Endodermal cell (in vitro differentiated cells): ENCODE measurements at regions not wholly inside any gene's neighbourhood (a gene's known extent, or its start where the extent isn't known, plus 50 kb on each side); places are given as distances from the start of the nearest gene placed in this dataset.
A peak's percentile ranks its signal among the peaks of the same experiment; 100 is the strongest.

ENCODE experiments used
- DNase-seq: peaks from one replicate; pipeline ENCODE4 v3.0.0-alpha.2; 2017
- H3K27ac ChIP-seq: 2 replicates; pipeline ENCODE4 v1.5.1; 2013; ENCODE audit warnings: mild to moderate bottlenecking, low read depth, low read length, moderate library complexity
- H3K27me3 ChIP-seq: 2 replicates; pipeline ENCODE4 v1.6.1; 2013; ENCODE audit warnings: mild to moderate bottlenecking, low read length, moderate library complexity; ENCODE audit not compliant: insufficient read depth, control insufficient read depth, poor library complexity, severe bottlenecking
- H3K36me3 ChIP-seq: 2 replicates; pipeline ENCODE4 v1.7.0; 2013; ENCODE audit warnings: mild to moderate bottlenecking, low read length, moderate library complexity; ENCODE audit not compliant: control insufficient read depth, insufficient read depth
- H3K4me1 ChIP-seq: one replicate; pipeline ENCODE4 v1.7.0; 2013; ENCODE audit warnings: low read length; ENCODE audit not compliant: control insufficient read depth, insufficient read depth
- H3K4me3 ChIP-seq: 2 replicates; pipeline ENCODE4 v1.5.1; 2013; ENCODE audit warnings: mild to moderate bottlenecking, low read length, moderate library complexity
- H3K9ac ChIP-seq: 2 replicates; pipeline ENCODE4 v1.6.1; 2013; ENCODE audit warnings: mild to moderate bottlenecking, low read length, moderate library complexity; ENCODE audit not compliant: poor library complexity, severe bottlenecking; ENCODE audit errors: extremely low read depth
- H3K9me3 ChIP-seq: 2 replicates; pipeline ENCODE4 v1.6.1; 2013; ENCODE audit warnings: mild to moderate bottlenecking, low read length, moderate library complexity; ENCODE audit not compliant: control insufficient read depth
- H3K27ac Mint-ChIP-seq: 2 replicates; pipeline ENCODE4 v1.8.0; 2020; ENCODE audit warnings: mixed read lengths
- H3K27me3 Mint-ChIP-seq: 2 replicates; pipeline ENCODE4 v1.8.0; 2021; ENCODE audit warnings: mild to moderate bottlenecking, mixed read lengths; ENCODE audit not compliant: insufficient read depth
- H3K36me3 Mint-ChIP-seq: 2 replicates; pipeline ENCODE4 v1.8.0; 2020; ENCODE audit warnings: low read depth, mixed read lengths
- H3K4me1 Mint-ChIP-seq: 2 replicates; pipeline ENCODE4 v1.8.0; 2020; ENCODE audit warnings: mixed read lengths
- H3K4me3 Mint-ChIP-seq: 2 replicates; pipeline ENCODE4 v1.8.0; 2020; ENCODE audit warnings: mild to moderate bottlenecking, moderate library complexity, mixed read lengths
- H3K9me3 Mint-ChIP-seq: 2 replicates; pipeline ENCODE4 v1.8.0; 2020; ENCODE audit warnings: mild to moderate bottlenecking, mixed read lengths
- CTCF ChIP-seq: fragments of 200-600 bp; sonication (generic); conservative IDR thresholded peaks from 2 replicates; pipeline ENCODE4 v1.5.0; 2021; ENCODE audit warnings: antibody characterized with exemption, mild to moderate bottlenecking
- WGBS, 2 experiments: methylation state at CpG; one replicate each; pipeline versions ENCODE4 v1.1.5 to v1.1.7; 2013; ENCODE audit warnings: missing lambda C conversion rate in 2 of 2, mixed read lengths in 1 of 2; ENCODE audit not compliant: insufficient coverage in 1 of 2, insufficient read length in 1 of 2; 5-methylcytosine and 5-hydroxymethylcytosine counted together

DNA sequence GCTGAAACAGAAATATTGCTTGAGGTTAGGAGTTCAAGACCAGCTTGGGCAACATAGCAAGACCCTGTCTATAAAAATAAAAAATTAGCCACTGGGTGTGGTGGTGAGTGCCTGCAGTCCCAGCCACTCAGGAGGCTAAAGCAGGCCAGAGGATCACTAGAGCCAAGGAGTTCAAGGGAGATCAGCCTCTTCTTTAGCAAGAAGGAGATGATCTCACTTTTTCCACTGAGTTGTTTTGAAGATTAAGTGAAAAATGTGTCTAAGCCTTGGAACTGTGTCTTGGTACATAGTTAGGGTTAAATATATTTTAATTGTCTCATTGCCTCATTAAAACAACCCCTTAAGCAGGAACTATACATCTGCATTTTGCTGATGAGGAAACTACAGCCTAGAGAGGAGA is 279.0 kb upstream of the ZFP64 start:
- no peak overlapping the region for H3K27ac ChIP-seq
- no peak overlapping the region for H3K9ac ChIP-seq
- TF ChIP-seq CTCF = no peak
- H3K4me1 Mint-ChIP-seq = no peaks in the 10 kb centered on the region
- H3K27me3 ChIP-seq = no peaks in the 10 kb centered on the region
- DNase-seq = no peak
- H3K27ac Mint-ChIP-seq = no peak overlapping the region
- H3K27me3 Mint-ChIP-seq = peaks cover under 1% of the 10 kb centered on the region
- H3K36me3 Mint-ChIP-seq = no peaks in the 10 kb centered on the region
- no peaks in the 10 kb centered on the region for H3K9me3 ChIP-seq
- H3K4me3 ChIP-seq = no peak overlapping the region
- H3K36me3 ChIP-seq = no peaks in the 10 kb centered on the region
- H3K4me3 Mint-ChIP-seq = no peak overlapping the region
- no peaks in the 10 kb centered on the region for H3K4me1 ChIP-seq
- H3K9me3 Mint-ChIP-seq = no peaks in the 10 kb centered on the region

DNA sequence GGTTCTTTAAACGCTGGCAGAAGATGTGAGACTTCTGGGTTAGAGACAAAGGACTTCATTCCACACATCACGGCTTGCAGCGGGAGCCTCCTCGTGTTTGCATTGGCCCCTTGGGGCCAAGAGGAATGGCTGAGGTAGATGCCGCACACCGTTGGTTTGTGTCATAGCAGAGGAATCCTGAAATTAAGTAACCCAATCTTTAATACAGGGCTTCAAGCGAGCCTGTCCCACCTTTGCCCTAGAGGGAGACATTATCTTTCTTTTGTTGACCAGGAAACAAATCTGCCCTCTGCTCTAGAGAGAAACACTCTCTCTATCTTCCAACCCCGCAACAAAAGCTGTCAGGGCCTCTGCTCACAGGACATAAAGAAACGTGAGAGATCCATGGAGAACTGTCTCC is 277.5 kb upstream of the ZFP64 start:
- TF ChIP-seq CTCF = peak; percentile 29
- H3K4me3 ChIP-seq = no peak overlapping the region
- WGBS, 2 experiments = 77 to 92% methylated on average over 5 to 9 of the region's 9 CpGs
- no peaks in the 10 kb centered on the region for H3K4me1 Mint-ChIP-seq
- no peak overlapping the region for H3K27ac Mint-ChIP-seq
- H3K9me3 Mint-ChIP-seq = no peaks in the 10 kb centered on the region
- H3K9me3 ChIP-seq = no peaks in the 10 kb centered on the region
- no peak overlapping the region for H3K4me3 Mint-ChIP-seq
- no peaks in the 10 kb centered on the region for H3K36me3 Mint-ChIP-seq
- no peaks in the 10 kb centered on the region for H3K36me3 ChIP-seq
- no peak overlapping the region for H3K9ac ChIP-seq
- no peak for DNase-seq
- peaks cover 2% of the 10 kb centered on the region for H3K27me3 Mint-ChIP-seq
- no peaks in the 10 kb centered on the region for H3K4me1 ChIP-seq
- no peak overlapping the region for H3K27ac ChIP-seq
- H3K27me3 ChIP-seq = no peaks in the 10 kb centered on the region

- Histone ChIP-seq H3K9ac (no peak overlapping the region), H3K4me1 (no peaks in the 10 kb centered on the region), H3K27ac (no peak overlapping the region), H3K4me3 (no peak overlapping the region), H3K36me3 (no peaks in the 10 kb centered on the region), H3K9me3 (no peaks in the 10 kb centered on the region), H3K27me3 (peaks cover 7% of the 10 kb centered on the region)
- Mint-ChIP-seq H3K27me3 (peaks cover 6% of the 10 kb centered on the region), H3K4me1 (no peaks in the 10 kb centered on the region), H3K4me3 (no peak overlapping the region), H3K9me3 (no peaks in the 10 kb centered on the region), H3K36me3 (no peaks in the 10 kb centered on the region), H3K27ac (no peak overlapping the region)
- WGBS, 2 experiments = 79 to 90% methylated on average over 3 to 6 of the region's 6 CpGs
- DNase-seq = no peak
- TF ChIP-seq CTCF = no peak
These were observed 274.4 kb upstream of the ZFP64 start for GRCh38 chr20:52465991-52466390.
